GM23338 (cell line): ENCODE measurements at regions not wholly inside any gene's neighbourhood (a gene's known extent, or its start where the extent isn't known, plus 50 kb on each side); places are given as distances from the start of the nearest gene placed in this dataset.

Experiments used
- ATAC-seq: fragments of 200-7000 bp; cut with Tn5 transposase; 3 replicates; pipeline ENCODE4 v1.9.1; 2020
- DNase-seq: peaks from one replicate; pipeline ENCODE4 v3.0.0-alpha.2; 2015; ENCODE audit warnings: low spot score
- H2AFZ ChIP-seq: fragments of 200-600 bp; sonication (generic); 2 replicates; pipeline ENCODE4 v1.8.0; 2016; ENCODE audit warnings: antibody characterized with exemption, mild to moderate bottlenecking, moderate library complexity
- H3F3A ChIP-seq: fragments of 200-600 bp; sonication (generic); replicated peaks from 2 replicates; pipeline ENCODE4 v1.8.0; 2017; ENCODE audit warnings: antibody characterized with exemption, mixed run types, low read depth
- H3K27ac ChIP-seq: fragments of 200-600 bp; sonication (generic); 2 replicates; pipeline ENCODE4 v1.6.1; 2016; ENCODE audit warnings: low read depth
- H3K27me3 ChIP-seq: fragments of 200-600 bp; sonication (generic); 2 replicates; pipeline ENCODE4 v1.8.0; 2016; ENCODE audit warnings: mild to moderate bottlenecking, mixed run types, moderate library complexity; ENCODE audit not compliant: insufficient read depth
- H3K36me3 ChIP-seq: fragments of 200-600 bp; sonication (generic); 2 replicates; pipeline ENCODE4 v1.8.0; 2016; ENCODE audit warnings: mild to moderate bottlenecking; ENCODE audit not compliant: insufficient read depth
- H3K4me1 ChIP-seq: fragments of 200-600 bp; sonication (generic); 2 replicates; pipeline ENCODE4 v1.8.0; 2016; ENCODE audit warnings: mild to moderate bottlenecking, moderate library complexity; ENCODE audit not compliant: insufficient read depth
- H3K4me2 ChIP-seq: fragments of 200-600 bp; sonication (generic); 2 replicates; pipeline ENCODE4 v1.7.1; 2017; ENCODE audit warnings: mixed run types
- H3K4me3 ChIP-seq: fragments of 200-600 bp; sonication (generic); 2 replicates; pipeline ENCODE4 v1.6.1; 2016; ENCODE audit warnings: mixed run types
- H3K79me2 ChIP-seq: fragments of 200-600 bp; sonication (generic); replicated peaks from 2 replicates; pipeline ENCODE4 v1.8.0; 2017; ENCODE audit warnings: mild to moderate bottlenecking; ENCODE audit not compliant: insufficient read depth
- H3K9me2 ChIP-seq: fragments of 200-600 bp; sonication (generic); 2 replicates; pipeline ENCODE4 v1.8.0; 2017; ENCODE audit not compliant: insufficient read depth
- H4K20me1 ChIP-seq: fragments of 200-600 bp; sonication (generic); replicated peaks from 2 replicates; pipeline ENCODE4 v1.8.0; 2017; ENCODE audit warnings: mild to moderate bottlenecking; ENCODE audit not compliant: insufficient read depth
- H3K27ac Mint-ChIP-seq: 2 replicates; pipeline ENCODE4 v1.8.0; 2020; ENCODE audit warnings: inconsistent platforms, mild to moderate bottlenecking, moderate library complexity, mixed read lengths
- H3K27me3 Mint-ChIP-seq: 3 replicates; pipeline ENCODE4 v1.8.0; 2022; ENCODE audit warnings: low read depth, mild to moderate bottlenecking, moderate library complexity, mixed read lengths, inconsistent platforms; ENCODE audit not compliant: insufficient read depth, poor library complexity
- H3K36me3 Mint-ChIP-seq: 3 replicates; pipeline ENCODE4 v1.8.0; 2021; ENCODE audit warnings: low read depth, mild to moderate bottlenecking, inconsistent platforms, moderate library complexity, mixed read lengths
- H3K4me1 Mint-ChIP-seq: 3 replicates; pipeline ENCODE4 v1.8.0; 2020; ENCODE audit warnings: mild to moderate bottlenecking, inconsistent platforms, mixed read lengths
- H3K4me3 Mint-ChIP-seq: 3 replicates; pipeline ENCODE4 v1.8.0; 2021; ENCODE audit warnings: moderate library complexity, mild to moderate bottlenecking, inconsistent platforms, mixed read lengths
- H3K9me3 Mint-ChIP-seq: 3 replicates; pipeline ENCODE4 v1.8.0; 2020; ENCODE audit warnings: moderate library complexity, mild to moderate bottlenecking, inconsistent platforms, mixed read lengths
- POLR2AphosphoS5 ChIP-seq: IDR thresholded peaks from 2 replicates; pipeline ENCODE4 v1.6.1; 2016; ENCODE audit warnings: antibody characterized with exemption, low read depth
- STAT1 ChIP-seq: IDR thresholded peaks from one replicate; pipeline ENCODE4 v1.6.1; 2016; ENCODE audit warnings: antibody characterized with exemption; ENCODE audit not compliant: unreplicated experiment
- TF ChIP-seq, protein P1 (sequence below): IDR thresholded peaks from 2 replicates; pipeline ENCODE4 v1.6.1; 2016; ENCODE audit warnings: antibody characterized with exemption
- TF ChIP-seq, protein P2 (sequence below): IDR thresholded peaks from one replicate; pipeline ENCODE4 v1.6.1; 2018; ENCODE audit warnings: antibody characterized with exemption; ENCODE audit not compliant: unreplicated experiment

DNA sequence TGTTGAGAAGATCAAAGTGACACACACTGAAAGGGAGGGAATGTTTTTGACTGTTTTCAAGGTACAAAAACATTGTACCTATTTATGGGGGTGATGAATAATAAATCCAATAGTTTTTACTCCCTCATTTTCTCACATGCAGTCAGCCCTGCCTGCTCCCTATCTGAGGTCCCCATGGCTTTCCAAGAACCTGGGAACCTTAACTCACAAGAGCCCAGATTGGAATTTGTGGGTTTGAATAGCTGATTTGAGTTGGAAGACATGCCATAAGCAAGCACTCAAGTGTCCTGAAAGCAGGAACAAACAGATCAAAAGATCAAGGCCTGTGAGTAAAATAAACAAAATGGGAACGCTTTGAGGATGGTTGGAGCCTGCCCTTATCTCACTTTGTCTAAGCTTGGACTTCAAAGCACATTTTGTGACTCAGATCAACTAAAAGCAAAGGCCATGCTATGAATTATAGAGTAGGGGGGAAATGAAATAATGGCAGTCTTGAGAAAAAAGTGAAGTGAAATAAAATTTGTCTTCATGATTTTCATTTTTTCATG lies 136.6 kb downstream of the LYPLAL1 start (continued):
- TF ChIP-seq, protein P1, sequence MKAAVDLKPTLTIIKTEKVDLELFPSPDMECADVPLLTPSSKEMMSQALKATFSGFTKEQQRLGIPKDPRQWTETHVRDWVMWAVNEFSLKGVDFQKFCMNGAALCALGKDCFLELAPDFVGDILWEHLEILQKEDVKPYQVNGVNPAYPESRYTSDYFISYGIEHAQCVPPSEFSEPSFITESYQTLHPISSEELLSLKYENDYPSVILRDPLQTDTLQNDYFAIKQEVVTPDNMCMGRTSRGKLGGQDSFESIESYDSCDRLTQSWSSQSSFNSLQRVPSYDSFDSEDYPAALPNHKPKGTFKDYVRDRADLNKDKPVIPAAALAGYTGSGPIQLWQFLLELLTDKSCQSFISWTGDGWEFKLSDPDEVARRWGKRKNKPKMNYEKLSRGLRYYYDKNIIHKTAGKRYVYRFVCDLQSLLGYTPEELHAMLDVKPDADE, result no peak

DNA sequence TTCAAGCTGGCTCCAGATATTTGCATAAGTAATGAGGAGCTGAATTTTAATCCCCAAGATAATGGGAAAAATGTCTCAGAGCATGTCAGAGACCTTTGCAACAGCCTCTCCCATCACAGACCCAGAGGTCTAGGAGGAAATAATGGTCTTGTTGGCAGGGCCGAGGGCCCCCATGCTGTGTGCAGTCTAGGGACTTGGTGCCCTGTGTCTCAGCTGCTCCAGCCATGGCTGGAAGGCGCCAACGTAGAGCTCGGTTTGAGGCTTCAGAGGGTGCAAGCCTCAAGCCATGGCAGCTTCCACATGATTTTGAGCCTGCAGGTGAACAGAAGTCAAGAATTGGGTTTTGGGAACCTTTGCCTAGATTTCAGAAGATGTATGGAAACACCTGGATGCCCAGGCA lies 134.7 kb downstream of the LYPLAL1 start:
- H3K79me2 ChIP-seq, result no peaks in the 10 kb centered on the region
- no peak overlapping the region for H3K4me3 Mint-ChIP-seq
- H3K4me1 Mint-ChIP-seq, result no peaks in the 10 kb centered on the region; the same call in 2 of the 3 replicates
- no peak overlapping the region for H3K27ac ChIP-seq
- H3K4me1 ChIP-seq, result no peaks in the 10 kb centered on the region
- H3K27me3 ChIP-seq, result no peaks in the 10 kb centered on the region
- peaks cover 8% of the 10 kb centered on the region; the same call in 1 of the 2 replicates for H3K36me3 ChIP-seq
- H3K4me2 ChIP-seq, result no peak overlapping the region
- ATAC-seq, result no peak
- no peak for DNase-seq
- no peak overlapping the region for H3K27ac Mint-ChIP-seq
- no peak overlapping the region for H3K4me3 ChIP-seq
- H3K27me3 Mint-ChIP-seq, result peaks cover 5% of the 10 kb centered on the region
- no peak for TF ChIP-seq POLR2AphosphoS5
- no peak overlapping the region for H2AFZ ChIP-seq
- H3K9me3 Mint-ChIP-seq, result peaks cover 16% of the 10 kb centered on the region
- H3K36me3 Mint-ChIP-seq, result peaks cover 18% of the 10 kb centered on the region
- no peaks in the 10 kb centered on the region for H4K20me1 ChIP-seq
- peaks cover 6% of the 10 kb centered on the region for H3K9me2 ChIP-seq
- H3F3A ChIP-seq, result no peaks in the 10 kb centered on the region

DNA sequence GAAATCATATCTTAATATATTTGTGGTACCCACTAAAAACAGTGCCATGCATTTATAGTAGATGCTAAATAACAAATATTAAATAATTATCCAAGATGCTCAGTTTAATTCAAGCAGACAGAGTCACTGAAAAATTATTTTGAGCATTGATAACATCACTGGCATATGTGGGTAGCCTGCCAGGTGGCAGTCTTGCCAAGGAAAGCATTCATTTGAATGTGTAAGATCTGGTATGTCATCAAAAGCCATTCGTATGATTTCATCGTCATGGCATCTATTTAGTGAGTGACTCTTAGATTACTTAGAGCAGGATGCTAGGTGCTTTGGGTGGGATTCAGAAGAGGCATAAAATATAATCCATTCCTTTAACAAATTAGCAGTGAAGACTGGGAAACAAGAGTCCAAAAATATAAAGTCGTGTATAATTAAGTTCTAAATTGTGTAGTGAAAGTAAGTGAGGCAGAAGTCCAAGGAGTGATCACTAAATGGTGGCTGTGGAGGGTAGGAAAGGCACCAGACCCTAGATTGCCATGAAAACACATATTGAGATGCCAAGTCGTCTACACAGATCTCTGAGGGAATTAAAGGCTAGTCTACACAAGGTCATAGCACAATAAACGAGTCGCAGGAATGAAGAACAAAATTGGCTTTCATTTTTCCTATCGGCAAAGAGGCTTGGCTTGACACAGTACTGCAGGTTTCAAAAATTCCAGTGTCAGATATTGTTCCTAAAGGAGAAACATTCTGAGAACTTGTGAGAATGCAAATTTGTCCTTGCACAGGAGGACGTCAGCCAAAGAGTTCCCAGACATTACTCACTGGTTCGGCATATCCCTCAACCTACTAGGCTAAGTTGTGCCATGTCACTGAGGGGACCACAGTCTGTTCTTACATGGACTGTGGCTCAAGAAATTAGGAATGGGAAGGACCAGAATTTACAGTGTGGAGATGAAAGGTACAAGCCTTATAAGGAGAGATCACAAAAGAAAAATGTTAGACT lies 130.8 kb downstream of the LYPLAL1 start:
- Mint-ChIP-seq H3K4me1 (no peaks in the 10 kb centered on the region; the same call in 2 of the 3 replicates), H3K27ac (no peak overlapping the region), H3K9me3 (peaks cover 14% of the 10 kb centered on the region), H3K27me3 (peaks cover 2% of the 10 kb centered on the region), H3K36me3 (peaks cover 15% of the 10 kb centered on the region), H3K4me3 (no peak overlapping the region)
- DNase-seq (no peak), ATAC-seq (no peak)
- Histone ChIP-seq H3K79me2 (no peaks in the 10 kb centered on the region), H3K9me2 (peaks cover 6% of the 10 kb centered on the region), H3K27me3 (no peaks in the 10 kb centered on the region), H2AFZ (no peak overlapping the region), H3F3A (no peaks in the 10 kb centered on the region), H3K4me3 (no peak overlapping the region), H3K4me2 (no peak overlapping the region), H4K20me1 (no peaks in the 10 kb centered on the region), H3K27ac (no peak overlapping the region), H3K36me3 (peaks cover 8% of the 10 kb centered on the region; the same call in 1 of the 2 replicates), H3K4me1 (no peaks in the 10 kb centered on the region)
- no peak for TF ChIP-seq STAT1
- no peak for TF ChIP-seq POLR2AphosphoS5
- TF ChIP-seq, protein P2, sequence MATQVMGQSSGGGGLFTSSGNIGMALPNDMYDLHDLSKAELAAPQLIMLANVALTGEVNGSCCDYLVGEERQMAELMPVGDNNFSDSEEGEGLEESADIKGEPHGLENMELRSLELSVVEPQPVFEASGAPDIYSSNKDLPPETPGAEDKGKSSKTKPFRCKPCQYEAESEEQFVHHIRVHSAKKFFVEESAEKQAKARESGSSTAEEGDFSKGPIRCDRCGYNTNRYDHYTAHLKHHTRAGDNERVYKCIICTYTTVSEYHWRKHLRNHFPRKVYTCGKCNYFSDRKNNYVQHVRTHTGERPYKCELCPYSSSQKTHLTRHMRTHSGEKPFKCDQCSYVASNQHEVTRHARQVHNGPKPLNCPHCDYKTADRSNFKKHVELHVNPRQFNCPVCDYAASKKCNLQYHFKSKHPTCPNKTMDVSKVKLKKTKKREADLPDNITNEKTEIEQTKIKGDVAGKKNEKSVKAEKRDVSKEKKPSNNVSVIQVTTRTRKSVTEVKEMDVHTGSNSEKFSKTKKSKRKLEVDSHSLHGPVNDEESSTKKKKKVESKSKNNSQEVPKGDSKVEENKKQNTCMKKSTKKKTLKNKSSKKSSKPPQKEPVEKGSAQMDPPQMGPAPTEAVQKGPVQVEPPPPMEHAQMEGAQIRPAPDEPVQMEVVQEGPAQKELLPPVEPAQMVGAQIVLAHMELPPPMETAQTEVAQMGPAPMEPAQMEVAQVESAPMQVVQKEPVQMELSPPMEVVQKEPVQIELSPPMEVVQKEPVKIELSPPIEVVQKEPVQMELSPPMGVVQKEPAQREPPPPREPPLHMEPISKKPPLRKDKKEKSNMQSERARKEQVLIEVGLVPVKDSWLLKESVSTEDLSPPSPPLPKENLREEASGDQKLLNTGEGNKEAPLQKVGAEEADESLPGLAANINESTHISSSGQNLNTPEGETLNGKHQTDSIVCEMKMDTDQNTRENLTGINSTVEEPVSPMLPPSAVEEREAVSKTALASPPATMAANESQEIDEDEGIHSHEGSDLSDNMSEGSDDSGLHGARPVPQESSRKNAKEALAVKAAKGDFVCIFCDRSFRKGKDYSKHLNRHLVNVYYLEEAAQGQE, result no peak
